DND-41 (cell line): ENCODE measurements at regions not wholly inside any gene's neighbourhood (a gene's known extent, or its start where the extent isn't known, plus 50 kb on each side); places are given as distances from the start of the nearest gene placed in this dataset.

Experiments
- ATAC-seq: fragments of 200-7000 bp; cut with Tn5 transposase; 3 replicates; pipeline ENCODE4 v1.9.1; 2021; ENCODE audit warnings: low read depth; ENCODE audit not compliant: insufficient read depth
- DNase-seq: peaks from one replicate; pipeline ENCODE4 v3.0.0-alpha.2; 2020
- H2AFZ ChIP-seq: 2 replicates; pipeline ENCODE4 v1.6.0; 2012; ENCODE audit warnings: low read depth, low read length
- H3K27ac ChIP-seq: 2 replicates; pipeline ENCODE4 v1.5.1; 2012; ENCODE audit warnings: low read length, inconsistent platforms
- H3K27me3 ChIP-seq: fragments of 200-600 bp; sonication (generic); 2 replicates; pipeline ENCODE4 v1.6.0; 2012; ENCODE audit warnings: low read length, mild to moderate bottlenecking, inconsistent platforms; ENCODE audit not compliant: insufficient read depth, poor library complexity
- H3K36me3 ChIP-seq: 2 replicates; pipeline ENCODE4 v1.5.1; 2012; ENCODE audit warnings: low read length, inconsistent platforms; ENCODE audit not compliant: insufficient read depth
- H3K4me1 ChIP-seq: 2 replicates; pipeline ENCODE4 v1.5.1; 2012; ENCODE audit warnings: mild to moderate bottlenecking, low read length; ENCODE audit not compliant: insufficient read depth
- H3K4me2 ChIP-seq: 2 replicates; pipeline ENCODE4 v1.6.0; 2012; ENCODE audit warnings: mild to moderate bottlenecking, moderate library complexity, low read length, inconsistent platforms; ENCODE audit not compliant: insufficient read depth
- H3K4me3 ChIP-seq, 2 experiments: fragments of 200-600 bp in 1 of 2; shearing (Covaris generic) in 1 of 2; 2 replicates each; pipeline ENCODE4 v1.5.1; 2012 to 2016; ENCODE audit warnings: inconsistent platforms in 2 of 2, low read length in 2 of 2, mild to moderate bottlenecking in 2 of 2, low read depth in 1 of 2, moderate library complexity in 1 of 2
- H3K79me2 ChIP-seq: 2 replicates; pipeline ENCODE4 v1.6.0; 2012; ENCODE audit warnings: low read length, inconsistent platforms; ENCODE audit not compliant: insufficient read depth
- H3K9ac ChIP-seq: 2 replicates; pipeline ENCODE4 v1.6.0; 2012; ENCODE audit warnings: low read depth, mild to moderate bottlenecking, inconsistent platforms, low read length, moderate library complexity
- H3K9me3 ChIP-seq: 2 replicates; pipeline ENCODE4 v1.5.1; 2012; ENCODE audit warnings: low read length, moderate library complexity, mild to moderate bottlenecking, inconsistent platforms; ENCODE audit not compliant: insufficient read depth, severe bottlenecking
- H4K20me1 ChIP-seq: 2 replicates; pipeline ENCODE4 v1.6.0; 2012; ENCODE audit warnings: low read length; ENCODE audit not compliant: insufficient read depth
- EZH2 ChIP-seq: IDR thresholded peaks from 3 replicates; pipeline ENCODE4 v1.6.1; 2012; ENCODE audit warnings: borderline replicate concordance, low read depth, mild to moderate bottlenecking, moderate library complexity, low read length, inconsistent platforms; ENCODE audit not compliant: severe bottlenecking
- TF ChIP-seq, protein P1 (sequence below): IDR thresholded peaks from 2 replicates; pipeline ENCODE4 v1.5.1; 2012; ENCODE audit warnings: borderline replicate concordance, low read length, moderate library complexity, mild to moderate bottlenecking; ENCODE audit not compliant: poor library complexity, severe bottlenecking; ENCODE audit errors: extremely low read depth

DNA sequence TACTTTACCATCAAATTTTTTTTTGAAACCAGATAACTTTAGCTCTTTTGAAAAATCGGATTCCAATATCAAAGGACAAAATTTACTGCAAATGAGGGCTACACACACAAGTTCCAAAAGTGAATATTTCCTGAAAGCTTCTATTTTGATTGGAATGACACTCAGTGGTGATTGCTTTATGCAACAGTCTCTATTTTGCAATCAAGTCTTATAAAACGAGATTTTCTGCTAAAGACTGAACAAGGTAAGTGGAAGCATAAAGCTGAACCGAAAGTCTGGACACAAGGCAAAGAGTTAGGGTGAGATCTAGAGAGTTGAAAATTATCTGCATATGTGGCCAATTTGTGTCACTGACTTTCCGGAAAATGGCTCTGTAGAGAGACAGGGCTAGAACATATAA, 145.0 kb upstream of the OSR1 start:
- no peaks in the 10 kb centered on the region for H3K4me1 ChIP-seq
- no peak for DNase-seq
- no peaks in the 10 kb centered on the region for H4K20me1 ChIP-seq
- no peaks in the 10 kb centered on the region for H3K9me3 ChIP-seq
- no peaks in the 10 kb centered on the region for H3K79me2 ChIP-seq
- H3K36me3 ChIP-seq = no peaks in the 10 kb centered on the region
- H3K27ac ChIP-seq = no peak overlapping the region
- no peak overlapping the region for H3K9ac ChIP-seq
- H3K4me2 ChIP-seq = no peak overlapping the region
- no peak overlapping the region for H3K4me3 ChIP-seq
- H2AFZ ChIP-seq = no peak overlapping the region
- no peaks in the 10 kb centered on the region for H3K27me3 ChIP-seq
- TF ChIP-seq, protein P1, sequence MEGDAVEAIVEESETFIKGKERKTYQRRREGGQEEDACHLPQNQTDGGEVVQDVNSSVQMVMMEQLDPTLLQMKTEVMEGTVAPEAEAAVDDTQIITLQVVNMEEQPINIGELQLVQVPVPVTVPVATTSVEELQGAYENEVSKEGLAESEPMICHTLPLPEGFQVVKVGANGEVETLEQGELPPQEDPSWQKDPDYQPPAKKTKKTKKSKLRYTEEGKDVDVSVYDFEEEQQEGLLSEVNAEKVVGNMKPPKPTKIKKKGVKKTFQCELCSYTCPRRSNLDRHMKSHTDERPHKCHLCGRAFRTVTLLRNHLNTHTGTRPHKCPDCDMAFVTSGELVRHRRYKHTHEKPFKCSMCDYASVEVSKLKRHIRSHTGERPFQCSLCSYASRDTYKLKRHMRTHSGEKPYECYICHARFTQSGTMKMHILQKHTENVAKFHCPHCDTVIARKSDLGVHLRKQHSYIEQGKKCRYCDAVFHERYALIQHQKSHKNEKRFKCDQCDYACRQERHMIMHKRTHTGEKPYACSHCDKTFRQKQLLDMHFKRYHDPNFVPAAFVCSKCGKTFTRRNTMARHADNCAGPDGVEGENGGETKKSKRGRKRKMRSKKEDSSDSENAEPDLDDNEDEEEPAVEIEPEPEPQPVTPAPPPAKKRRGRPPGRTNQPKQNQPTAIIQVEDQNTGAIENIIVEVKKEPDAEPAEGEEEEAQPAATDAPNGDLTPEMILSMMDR = no peak
- no peak for TF ChIP-seq EZH2
- no peak for ATAC-seq

DNA sequence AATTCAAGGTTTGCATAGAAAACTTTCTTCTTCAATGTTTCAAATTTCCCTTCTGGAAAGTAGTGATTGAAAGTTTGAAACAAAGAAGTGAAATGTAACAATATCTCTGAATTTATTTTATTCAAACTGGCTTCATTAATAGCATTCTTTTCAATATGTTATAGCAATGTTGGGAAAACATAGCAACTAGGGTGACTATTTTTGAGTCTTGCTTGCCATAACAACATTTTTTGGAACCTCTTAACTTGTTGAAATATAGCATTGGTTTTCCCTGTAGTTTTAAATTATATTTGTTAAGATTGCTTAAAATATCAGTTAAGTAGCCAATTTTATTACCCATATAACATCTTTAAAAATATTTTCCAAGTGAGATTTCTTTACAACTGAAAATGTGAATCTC, 141.7 kb upstream of the OSR1 start:
- Histone ChIP-seq H3K27me3 (no peaks in the 10 kb centered on the region), H3K4me3 (no peak overlapping the region), H4K20me1 (no peaks in the 10 kb centered on the region), H2AFZ (no peak overlapping the region), H3K36me3 (no peaks in the 10 kb centered on the region), H3K4me2 (no peak overlapping the region), H3K9me3 (no peaks in the 10 kb centered on the region), H3K27ac (no peak overlapping the region), H3K4me1 (no peaks in the 10 kb centered on the region), H3K79me2 (no peaks in the 10 kb centered on the region), H3K9ac (no peak overlapping the region)
- no peak for TF ChIP-seq EZH2
- TF ChIP-seq, protein P1 = no peak
- DNase-seq (no peak), ATAC-seq (no peak)

GRCh38 chr2:19496646-19497045, 138.2 kb upstream of the OSR1 start:
- DNase-seq (no peak), ATAC-seq (no peak)
- Histone ChIP-seq H3K36me3 (no peaks in the 10 kb centered on the region), H3K9ac (no peak overlapping the region), H3K4me3 (no peak overlapping the region), H3K79me2 (no peaks in the 10 kb centered on the region), H3K4me2 (no peak overlapping the region), H3K27ac (no peak overlapping the region), H4K20me1 (no peaks in the 10 kb centered on the region), H2AFZ (no peak overlapping the region), H3K4me1 (no peaks in the 10 kb centered on the region), H3K9me3 (no peaks in the 10 kb centered on the region), H3K27me3 (no peaks in the 10 kb centered on the region)
- TF ChIP-seq, protein P1 = no peak
- TF ChIP-seq EZH2 = no peak

- Histone ChIP-seq H3K36me3 (no peaks in the 10 kb centered on the region), H2AFZ (no peak overlapping the region), H3K9me3 (no peaks in the 10 kb centered on the region), H3K4me1 (no peaks in the 10 kb centered on the region), H3K9ac (no peak overlapping the region), H3K27me3 (no peaks in the 10 kb centered on the region), H3K79me2 (no peaks in the 10 kb centered on the region), H3K4me2 (no peak overlapping the region), H3K4me3 (no peak overlapping the region), H3K27ac (no peak overlapping the region), H4K20me1 (no peaks in the 10 kb centered on the region)
- ATAC-seq = no peak
- no peak for TF ChIP-seq EZH2
- TF ChIP-seq, protein P1 = no peak
- DNase-seq = no peak
These were observed 135.8 kb upstream of the OSR1 start for GRCh38 chr2:19494241-19494640.
